COR-L47 (cell line): ENCODE measurements at regions not wholly inside any gene's neighbourhood (a gene's known extent, or its start where the extent isn't known, plus 50 kb on each side); places are given as distances from the start of the nearest gene placed in this dataset.

ENCODE experiments used
- DNase-seq: peaks from one replicate; lab custom pipeline; 2025; lab: John Stamatoyannopoulos, UW

- DNase-seq = no peak
Observed at GRCh38 chr15:62913246-62913645, 129.3 kb upstream of the TPM1 start.

GRCh38 chr15:62914461-62915079 is 128.0 kb upstream of the TPM1 start:
- no peak for DNase-seq

- no peak for DNase-seq
Observed at GRCh38 chr15:62920682-62921502, 121.7 kb upstream of the TPM1 start.

GRCh38 chr15:62922514-62922913 is 120.0 kb upstream of the TPM1 start:
- no peak for DNase-seq

- DNase-seq = no peak
Observed at GRCh38 chr15:62925875-62926274, 116.7 kb upstream of the TPM1 start.

GRCh38 chr15:62927196-62927595 is 115.4 kb upstream of the TPM1 start:
- DNase-seq = no peak

GRCh38 chr15:62927836-62928235 is 114.7 kb upstream of the TPM1 start:
- no peak for DNase-seq

- DNase-seq = no peak
Observed at GRCh38 chr15:62928242-62928999, 114.1 kb upstream of the TPM1 start.

- DNase-seq = no peak
Observed at GRCh38 chr15:62929000-62929357, 113.6 kb upstream of the TPM1 start.

GRCh38 chr15:62931650-62932049 is 110.9 kb upstream of the TPM1 start:
- DNase-seq = no peak

GRCh38 chr15:62932436-62932835 is 110.1 kb upstream of the TPM1 start:
- DNase-seq = no peak

GRCh38 chr15:62933386-62933785 is 109.2 kb upstream of the TPM1 start:
- no peak for DNase-seq

GRCh38 chr15:62934236-62934971 is 108.1 kb upstream of the TPM1 start:
- DNase-seq = no peak

- DNase-seq = no peak
Observed at GRCh38 chr15:62935300-62936081, 107.1 kb upstream of the TPM1 start.

GRCh38 chr15:62938825-62939224 is 103.7 kb upstream of the TPM1 start:
- DNase-seq = no peak

GRCh38 chr15:62940093-62940754 is 102.3 kb upstream of the TPM1 start:
- DNase-seq = no peak

- no peak for DNase-seq
Observed at GRCh38 chr15:62940755-62941361, 101.7 kb upstream of the TPM1 start.

GRCh38 chr15:62941699-62942098 is 100.8 kb upstream of the TPM1 start:
- no peak for DNase-seq

GRCh38 chr15:62942428-62942827 is 100.1 kb upstream of the TPM1 start:
- no peak for DNase-seq

GRCh38 chr15:62945063-62945462 is 97.5 kb upstream of the TPM1 start:
- no peak for DNase-seq

- no peak for DNase-seq
Observed at GRCh38 chr15:62945760-62946159, 96.8 kb upstream of the TPM1 start.
